Activated T-helper 2 cell treated with anti-CD3 and anti-CD28 coated beads, Interferon-gamma antibody, Interleukin-2, Interleukin-4, amounts not matched to agents 10 μg/mL and 5 μg/mL and 100 μg/mL, durations not matched to agents 14 hours and 24 hours and 36 hours (primary cell): ENCODE measurements at regions not wholly inside any gene's neighbourhood (a gene's known extent, or its start where the extent isn't known, plus 50 kb on each side); places are given as distances from the start of the nearest gene placed in this dataset.

Experiments
- DNase-seq: peaks from one replicate; pipeline ENCODE4 v3.0.0; 2021; ENCODE audit warnings: low spot score
- H3K27ac Mint-ChIP-seq: one replicate; pipeline ENCODE4 v1.8.0; 2021; ENCODE audit warnings: mixed read lengths
- H3K27me3 Mint-ChIP-seq: one replicate; pipeline ENCODE4 v1.8.0; 2021; ENCODE audit warnings: low read depth, mixed read lengths
- H3K36me3 Mint-ChIP-seq: one replicate; pipeline ENCODE4 v1.8.0; 2021; ENCODE audit warnings: low read depth, mixed read lengths
- H3K4me1 Mint-ChIP-seq: one replicate; pipeline ENCODE4 v1.8.0; 2021; ENCODE audit warnings: low read depth, mixed read lengths
- H3K4me3 Mint-ChIP-seq: one replicate; pipeline ENCODE4 v1.8.0; 2021; ENCODE audit warnings: low read depth, mild to moderate bottlenecking, moderate library complexity, mixed read lengths
- H3K9me3 Mint-ChIP-seq: one replicate; pipeline ENCODE4 v1.8.0; 2021; ENCODE audit warnings: mixed read lengths
- intact Hi-C: fragments of 100-400 bp; cut with micrococcal nuclease; formaldehyde crosslinking; loops from one replicate; pipeline ENCODE4 v1.15.1; 2023

- peaks cover 37% of the 10 kb centered on the region for H3K9me3 Mint-ChIP-seq
- peak; percentile 58 for DNase-seq
- H3K4me1 Mint-ChIP-seq: peaks cover 60% of the 10 kb centered on the region
- intact Hi-C loops: loop anchor here (1.0 to 10.0 kb wide), 19 partner anchors 27 to 1080 kb away; no protein-coding TSS in a partner anchor
- H3K27ac Mint-ChIP-seq: peak overlapping the region; percentile 97
- peak overlapping the region; percentile 45 for H3K4me3 Mint-ChIP-seq
- peaks cover 35% of the 10 kb centered on the region for H3K36me3 Mint-ChIP-seq
- H3K27me3 Mint-ChIP-seq: no peaks in the 10 kb centered on the region
Measured at GRCh38 chr2:8514796-8515758, 166.8 kb upstream of the ID2 start.

DNA sequence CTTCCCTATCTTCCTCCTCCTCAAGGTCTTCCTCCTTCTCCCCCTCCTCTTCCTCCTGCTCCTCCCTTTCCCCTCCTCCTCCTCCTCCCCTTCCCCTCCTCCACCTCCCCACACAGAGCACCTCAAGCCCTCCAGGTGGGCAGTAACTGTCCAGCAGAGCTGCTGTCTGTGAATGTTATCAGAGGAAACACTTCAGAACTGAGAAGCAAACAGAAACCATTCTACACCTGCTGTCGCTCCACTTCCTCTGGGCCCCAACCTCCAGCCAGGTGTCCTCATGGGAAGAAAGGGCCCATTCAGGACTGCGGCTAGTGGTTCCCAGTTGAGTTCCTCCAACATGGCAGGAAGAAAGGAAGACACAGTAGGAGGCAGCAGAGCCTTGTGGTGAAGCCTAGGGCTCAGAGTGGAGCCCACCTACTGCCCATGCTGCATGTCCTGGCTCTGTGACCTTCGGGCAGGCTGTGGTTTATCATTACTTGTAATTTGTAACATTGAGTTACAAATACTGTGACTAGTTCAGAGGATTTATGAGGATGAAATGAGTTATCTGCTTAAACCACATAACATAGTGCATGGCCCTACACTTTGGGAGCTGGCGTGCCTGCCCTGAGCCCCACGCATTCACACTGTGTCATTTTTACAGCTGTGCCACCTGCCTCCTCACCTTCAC is 165.9 kb upstream of the ID2 start:
- no peak for DNase-seq
- H3K4me3 Mint-ChIP-seq: peak overlapping the region; percentile 10
- H3K36me3 Mint-ChIP-seq: peaks cover 32% of the 10 kb centered on the region
- peaks cover 68% of the 10 kb centered on the region for H3K4me1 Mint-ChIP-seq
- intact Hi-C loops: loop anchor here (1.0 to 10.0 kb wide), 19 partner anchors 27 to 1081 kb away; no protein-coding TSS in a partner anchor
- H3K27me3 Mint-ChIP-seq: no peaks in the 10 kb centered on the region
- H3K27ac Mint-ChIP-seq: peak overlapping the region; percentile 97
- peaks cover 36% of the 10 kb centered on the region for H3K9me3 Mint-ChIP-seq

GRCh38 chr2:8517850-8518498 is 163.9 kb upstream of the ID2 start:
- intact Hi-C loops: loop anchor here (10.0 kb wide), 3 partner anchors 583 to 1083 kb away; no protein-coding TSS in a partner anchor
- Mint-ChIP-seq H3K9me3 (peaks cover 27% of the 10 kb centered on the region), H3K27ac (no peak overlapping the region), H3K4me1 (peaks cover 73% of the 10 kb centered on the region), H3K27me3 (no peaks in the 10 kb centered on the region), H3K36me3 (peaks cover 20% of the 10 kb centered on the region), H3K4me3 (no peak overlapping the region)
- no peak for DNase-seq

DNA sequence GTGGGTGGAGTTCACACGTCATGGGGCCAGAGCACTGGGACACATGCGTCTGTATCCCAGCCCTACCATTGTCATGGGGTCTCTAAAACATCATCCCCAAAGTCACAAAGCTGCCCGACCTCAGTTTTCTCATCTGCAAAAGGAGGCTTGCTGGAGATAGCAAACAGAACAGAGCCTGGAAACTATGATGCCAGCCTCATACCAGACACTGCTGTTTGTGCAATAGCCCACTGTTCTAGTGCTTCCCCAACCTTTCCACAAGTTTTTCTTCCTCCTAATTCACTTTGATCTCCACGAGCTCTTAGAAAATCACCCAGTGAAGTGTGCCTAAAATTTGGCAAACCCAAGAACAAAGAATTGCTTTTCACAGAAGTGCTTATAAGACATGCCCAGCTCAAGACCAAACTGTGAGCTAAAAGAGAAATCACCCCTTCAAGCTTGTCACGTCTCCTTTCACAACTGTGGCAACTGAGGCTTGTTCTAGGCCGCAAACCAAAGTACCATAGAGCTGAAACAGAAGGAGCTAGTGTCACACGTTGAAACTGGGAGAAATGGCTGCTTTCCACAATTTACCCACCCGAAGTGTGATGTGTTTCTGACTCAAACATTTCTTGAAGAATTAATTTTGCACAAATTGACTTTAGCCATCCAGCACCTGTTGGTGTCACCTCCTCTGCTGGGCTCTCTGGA is 162.7 kb upstream of the ID2 start:
- Mint-ChIP-seq H3K4me1 (peaks cover 71% of the 10 kb centered on the region), H3K27ac (peak overlapping the region; percentile 46), H3K4me3 (no peak overlapping the region), H3K9me3 (peaks cover 17% of the 10 kb centered on the region), H3K27me3 (no peaks in the 10 kb centered on the region), H3K36me3 (peaks cover 15% of the 10 kb centered on the region)
- intact Hi-C loops: loop anchor here (10.0 kb wide), 3 partner anchors 584 to 1084 kb away; no protein-coding TSS in a partner anchor
- no peak for DNase-seq

- peaks cover 10% of the 10 kb centered on the region for H3K9me3 Mint-ChIP-seq
- no peaks in the 10 kb centered on the region for H3K27me3 Mint-ChIP-seq
Measured at GRCh38 chr2:8520791-8521344, 161.0 kb upstream of the ID2 start.

GRCh38 chr2:8522687-8523086 is 159.2 kb upstream of the ID2 start:
- Mint-ChIP-seq H3K27me3 (no peaks in the 10 kb centered on the region), H3K27ac (peak overlapping the region; percentile 31), H3K4me1 (peaks cover 58% of the 10 kb centered on the region), H3K4me3 (no peak overlapping the region), H3K9me3 (peaks cover 10% of the 10 kb centered on the region), H3K36me3 (peaks cover 8% of the 10 kb centered on the region)
- intact Hi-C loops: no loop called here
- no peak for DNase-seq

More at GRCh38 chr2:8520791-8521344, 161.0 kb upstream of the ID2 start:
- Mint-ChIP-seq H3K4me3 (no peak overlapping the region), H3K36me3 (peaks cover 8% of the 10 kb centered on the region), H3K27ac (peak overlapping the region; percentile 48), H3K4me1 (peaks cover 58% of the 10 kb centered on the region)
- intact Hi-C loops: loop anchor here (1.0 kb wide), 1 partner anchor 22 kb away; no protein-coding TSS in a partner anchor
- DNase-seq: no peak

GRCh38 chr2:8524388-8524787 is 157.5 kb upstream of the ID2 start:
- Mint-ChIP-seq H3K9me3 (peaks cover 10% of the 10 kb centered on the region), H3K4me1 (peaks cover 50% of the 10 kb centered on the region), H3K27me3 (peaks cover 3% of the 10 kb centered on the region), H3K4me3 (no peak overlapping the region), H3K36me3 (peaks cover 8% of the 10 kb centered on the region), H3K27ac (no peak overlapping the region)
- intact Hi-C loops: no loop called here
- no peak for DNase-seq

GRCh38 chr2:8524823-8525222 is 157.0 kb upstream of the ID2 start:
- no peak for DNase-seq
- Mint-ChIP-seq H3K9me3 (peaks cover 10% of the 10 kb centered on the region), H3K27me3 (peaks cover 3% of the 10 kb centered on the region), H3K4me3 (no peak overlapping the region), H3K4me1 (peaks cover 45% of the 10 kb centered on the region), H3K36me3 (peaks cover 8% of the 10 kb centered on the region), H3K27ac (no peak overlapping the region)
- intact Hi-C loops: no loop called here

DNA sequence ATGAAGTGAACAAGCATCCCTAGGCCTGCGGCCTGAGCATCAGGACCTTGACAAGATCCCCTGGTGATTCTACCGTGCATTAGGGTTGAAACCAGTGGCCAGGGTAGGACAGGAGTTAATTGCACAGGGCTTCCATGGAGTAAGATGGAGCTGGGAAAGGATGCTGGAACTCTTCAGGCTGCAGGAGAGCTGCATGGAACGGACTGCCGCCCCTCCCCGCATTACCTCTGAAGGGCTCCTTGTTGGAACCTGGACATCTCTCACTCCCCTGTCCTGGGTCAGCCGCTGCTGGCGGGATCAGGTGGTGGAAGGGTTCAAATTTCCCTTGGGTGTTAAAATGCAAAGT is 156.6 kb upstream of the ID2 start:
- Mint-ChIP-seq H3K27me3 (peaks cover 3% of the 10 kb centered on the region), H3K27ac (no peak overlapping the region), H3K4me1 (peaks cover 41% of the 10 kb centered on the region), H3K4me3 (no peak overlapping the region), H3K9me3 (peaks cover 6% of the 10 kb centered on the region), H3K36me3 (peaks cover 7% of the 10 kb centered on the region)
- intact Hi-C loops: no loop called here
- DNase-seq: no peak

DNA sequence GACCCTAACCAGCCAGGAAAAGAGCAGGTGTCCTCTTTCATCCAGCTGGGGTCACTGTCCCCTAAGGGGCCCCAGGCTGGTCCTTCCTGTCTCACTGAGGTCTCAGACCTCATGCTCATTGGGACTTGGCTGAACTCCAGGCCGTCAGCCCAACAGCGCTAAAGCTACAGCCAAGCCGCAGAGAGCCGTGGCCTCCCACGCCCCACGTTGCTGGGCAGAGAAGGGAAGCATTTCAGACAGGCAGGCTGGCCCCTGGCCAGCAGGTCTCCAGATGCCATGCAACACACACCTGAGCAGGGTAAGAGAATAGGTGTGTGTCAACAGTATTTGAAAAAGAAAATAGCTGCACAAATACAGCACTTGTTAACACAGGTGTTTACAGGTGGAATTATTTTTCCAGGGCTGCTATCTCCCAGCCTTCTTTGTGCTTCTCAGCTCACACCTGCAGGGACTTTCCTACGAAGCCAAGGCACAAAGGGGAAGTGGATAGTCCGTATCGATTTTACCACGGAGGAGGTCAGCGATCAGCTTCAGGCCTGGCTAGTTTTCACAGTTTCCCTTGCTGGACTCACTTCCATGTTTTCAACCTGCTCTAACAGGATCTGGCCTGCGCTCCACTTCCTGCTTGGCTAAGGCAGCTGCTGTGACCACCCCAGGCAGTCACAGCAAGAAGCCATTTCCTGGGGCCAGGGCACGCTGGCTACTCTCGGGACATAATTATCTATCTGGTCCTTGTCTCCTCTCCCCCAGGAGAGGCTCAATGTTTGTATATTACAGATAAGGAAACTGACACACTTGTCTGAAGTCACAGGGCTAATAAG is 156.1 kb upstream of the ID2 start:
- intact Hi-C loops: no loop called here
- peaks cover 3% of the 10 kb centered on the region for H3K9me3 Mint-ChIP-seq
- H3K36me3 Mint-ChIP-seq: peaks cover 6% of the 10 kb centered on the region
- H3K27me3 Mint-ChIP-seq: peaks cover 3% of the 10 kb centered on the region
- no peak overlapping the region for H3K27ac Mint-ChIP-seq
- H3K4me1 Mint-ChIP-seq: peaks cover 35% of the 10 kb centered on the region
- no peak for DNase-seq
- H3K4me3 Mint-ChIP-seq: no peak overlapping the region

DNA sequence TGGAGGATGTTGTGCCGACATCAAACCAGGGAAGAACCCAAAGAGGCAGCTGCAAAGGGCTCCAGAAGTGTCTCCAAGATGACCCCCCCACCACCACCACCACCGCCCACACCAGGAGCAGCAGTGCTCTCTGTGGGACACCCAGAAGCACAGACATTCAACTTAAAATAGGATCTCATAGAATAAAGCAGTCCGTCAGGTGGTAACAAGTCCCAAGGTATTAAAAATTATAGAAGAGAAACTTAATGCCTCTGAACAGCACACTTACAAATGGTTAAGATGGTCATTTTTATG is 155.5 kb upstream of the ID2 start:
- H3K4me3 Mint-ChIP-seq: no peak overlapping the region
- DNase-seq: no peak
- no peak overlapping the region for H3K27ac Mint-ChIP-seq
- intact Hi-C loops: no loop called here
- peaks cover 33% of the 10 kb centered on the region for H3K4me1 Mint-ChIP-seq
- peaks cover 11% of the 10 kb centered on the region for H3K36me3 Mint-ChIP-seq
- peaks cover 3% of the 10 kb centered on the region for H3K27me3 Mint-ChIP-seq
- H3K9me3 Mint-ChIP-seq: peaks cover 8% of the 10 kb centered on the region
